Ishikawa (cell line): ENCODE measurements at regions not wholly inside any gene's neighbourhood (a gene's known extent, or its start where the extent isn't known, plus 50 kb on each side); places are given as distances from the start of the nearest gene placed in this dataset.

Source experiments
- CEBPB ChIP-seq: IDR thresholded peaks from 2 replicates; pipeline ENCODE4 v1.6.1; 2012
- CREB1 ChIP-seq: IDR thresholded peaks from 2 replicates; pipeline ENCODE4 v1.6.1; 2012; ENCODE audit warnings: low read depth
- EGR1 ChIP-seq: IDR thresholded peaks from 2 replicates; pipeline ENCODE4 v1.6.1; 2012
- EP300 ChIP-seq: IDR thresholded peaks from 2 replicates; pipeline ENCODE4 v1.6.1; 2012; ENCODE audit warnings: borderline replicate concordance
- FOXM1 ChIP-seq: IDR thresholded peaks from 2 replicates; pipeline ENCODE4 v1.6.1; 2012; ENCODE audit warnings: low read depth, borderline replicate concordance
- MAX ChIP-seq: IDR thresholded peaks from 2 replicates; pipeline ENCODE4 v1.6.1; 2012
- NFIC ChIP-seq: IDR thresholded peaks from 2 replicates; pipeline ENCODE4 v1.6.1; 2012
- RAD21 ChIP-seq: IDR thresholded peaks from 2 replicates; pipeline ENCODE4 v1.6.1; 2012; ENCODE audit warnings: low read depth
- REST ChIP-seq: IDR thresholded peaks from 2 replicates; pipeline ENCODE4 v1.6.1; 2012; ENCODE audit warnings: low read depth, mild to moderate bottlenecking
- TAF1 ChIP-seq: IDR thresholded peaks from 2 replicates; pipeline ENCODE4 v1.6.1; 2012; ENCODE audit warnings: low read depth, mild to moderate bottlenecking
- TCF12 ChIP-seq: IDR thresholded peaks from 2 replicates; pipeline ENCODE4 v1.6.1; 2012; ENCODE audit warnings: low read depth
- TEAD4 ChIP-seq: IDR thresholded peaks from 2 replicates; pipeline ENCODE4 v1.6.1; 2012
- USF1 ChIP-seq: IDR thresholded peaks from 2 replicates; pipeline ENCODE4 v1.6.1; 2012
- YY1 ChIP-seq: IDR thresholded peaks from 2 replicates; pipeline ENCODE4 v1.6.1; 2012; ENCODE audit warnings: low read depth
- ZBTB7A ChIP-seq: IDR thresholded peaks from 2 replicates; pipeline ENCODE4 v1.6.1; 2012; ENCODE audit warnings: low read depth

- no peak for TF ChIP-seq CEBPB
- TF ChIP-seq NFIC: no peak
- no peak for TF ChIP-seq EGR1
- no peak for TF ChIP-seq YY1
- no peak for TF ChIP-seq REST
- TF ChIP-seq EP300: no peak
- TF ChIP-seq RAD21: no peak
Measured at GRCh38 chr13:76732367-76732766, 153.8 kb downstream of the KCTD12 start.

- TF ChIP-seq USF1 (no peak), CEBPB (no peak), YY1 (no peak), TAF1 (no peak), EP300 (no peak)
Measured at GRCh38 chr13:76730220-76730619, 156.0 kb downstream of the KCTD12 start.

- TF ChIP-seq TEAD4 (no peak), RAD21 (no peak), MAX (no peak), NFIC (no peak), EP300 (no peak), REST (no peak), TCF12 (no peak), ZBTB7A (no peak)
Measured at GRCh38 chr13:76729691-76730090, 156.5 kb downstream of the KCTD12 start.

GRCh38 chr13:76725896-76726295 is 160.3 kb downstream of the KCTD12 start:
- TF ChIP-seq TEAD4: no peak
- TF ChIP-seq CEBPB: no peak
- no peak for TF ChIP-seq EGR1
- no peak for TF ChIP-seq CREB1
- no peak for TF ChIP-seq YY1
- no peak for TF ChIP-seq TCF12
- no peak for TF ChIP-seq REST
- no peak for TF ChIP-seq USF1
- no peak for TF ChIP-seq ZBTB7A
- TF ChIP-seq RAD21: no peak
- TF ChIP-seq EP300: no peak

GRCh38 chr13:76725211-76725610 is 161.0 kb downstream of the KCTD12 start:
- TF ChIP-seq RAD21: no peak
- TF ChIP-seq YY1: no peak
- TF ChIP-seq MAX: no peak
- TF ChIP-seq REST: no peak
- no peak for TF ChIP-seq USF1
- no peak for TF ChIP-seq TAF1
- no peak for TF ChIP-seq NFIC
- TF ChIP-seq CEBPB: no peak
- TF ChIP-seq TCF12: no peak
- TF ChIP-seq FOXM1: no peak
- no peak for TF ChIP-seq TEAD4
- TF ChIP-seq ZBTB7A: no peak
